GM21526 (cell line): ENCODE measurements at regions not wholly inside any gene's neighbourhood (a gene's known extent, or its start where the extent isn't known, plus 50 kb on each side); places are given as distances from the start of the nearest gene placed in this dataset.

Experiments used
- ATAC-seq: cut with Tn5 transposase; IDR thresholded peaks from one replicate; pipeline ENCODE4 v1.9.1; 2021; ENCODE audit warnings: moderate library complexity; ENCODE audit not compliant: unreplicated experiment, low FRiP score

GRCh38 chr22:48347311-48347710, 1480.4 kb downstream of the BRD1 start:
- ATAC-seq, result no peak

GRCh38 chr22:48346911-48347310, 1480.8 kb downstream of the BRD1 start:
- no peak for ATAC-seq

GRCh38 chr22:48346311-48346710, 1481.4 kb downstream of the BRD1 start:
- no peak for ATAC-seq

- no peak for ATAC-seq
Observed at GRCh38 chr22:48345631-48346030, 1482.0 kb downstream of the BRD1 start.

GRCh38 chr22:48343461-48343860, 1484.2 kb downstream of the BRD1 start:
- no peak for ATAC-seq

- ATAC-seq, result no peak
Observed at GRCh38 chr22:48342732-48343131, 1484.9 kb downstream of the BRD1 start.

GRCh38 chr22:48342016-48342415, 1485.7 kb downstream of the BRD1 start:
- no peak for ATAC-seq

- no peak for ATAC-seq
Observed at GRCh38 chr22:48340727-48341709, 1486.7 kb downstream of the BRD1 start.

- ATAC-seq, result no peak
Observed at GRCh38 chr22:48340191-48340590, 1487.5 kb downstream of the BRD1 start.

- no peak for ATAC-seq
Observed at GRCh38 chr22:48338793-48339705, 1488.6 kb downstream of the BRD1 start.

- no peak for ATAC-seq
Observed at GRCh38 chr22:48337957-48338792, 1489.5 kb downstream of the BRD1 start.

GRCh38 chr22:48336339-48337060, 1491.2 kb downstream of the BRD1 start:
- ATAC-seq, result no peak

- ATAC-seq, result no peak
Observed at GRCh38 chr22:48335442-48336139, 1492.1 kb downstream of the BRD1 start.

- ATAC-seq, result no peak
Observed at GRCh38 chr22:48334971-48335370, 1492.7 kb downstream of the BRD1 start.

GRCh38 chr22:48333816-48334735, 1493.6 kb downstream of the BRD1 start:
- ATAC-seq, result no peak

- ATAC-seq, result no peak
Observed at GRCh38 chr22:48333323-48333763, 1494.3 kb downstream of the BRD1 start.

GRCh38 chr22:48332438-48333322, 1495.0 kb downstream of the BRD1 start:
- no peak for ATAC-seq
